Right kidney (tissue), 1 donor: ENCODE measurements at regions not wholly inside any gene's neighbourhood (a gene's known extent, or its start where the extent isn't known, plus 50 kb on each side); places are given as distances from the start of the nearest gene placed in this dataset.
A peak's percentile ranks its signal among the peaks of the same experiment; 100 is the strongest.

Source experiments
- DNase-seq: peaks from one replicate; pipeline ENCODE4 v3.0.0-alpha.2; 2016

DNA sequence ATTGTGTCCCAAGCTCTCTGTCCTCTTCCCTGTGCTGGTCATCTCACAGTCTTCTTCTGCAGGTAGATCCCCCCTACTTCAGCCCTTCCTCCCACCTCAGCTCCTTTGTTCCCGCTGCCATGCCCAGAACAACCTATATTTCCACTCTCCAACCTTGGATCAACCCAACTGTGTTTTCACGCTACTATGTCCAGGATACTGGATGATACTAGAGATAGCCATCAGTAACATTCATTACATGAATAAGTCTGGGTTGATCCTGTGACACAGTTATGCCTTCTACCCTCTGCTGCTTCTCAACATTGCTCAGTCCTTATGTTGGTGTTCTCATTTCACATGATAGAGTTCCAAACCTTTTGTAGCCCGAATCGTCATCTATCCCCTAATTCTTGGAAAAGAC, 286.4 kb downstream of the ZEB1 start:
- no peak for DNase-seq

DNA sequence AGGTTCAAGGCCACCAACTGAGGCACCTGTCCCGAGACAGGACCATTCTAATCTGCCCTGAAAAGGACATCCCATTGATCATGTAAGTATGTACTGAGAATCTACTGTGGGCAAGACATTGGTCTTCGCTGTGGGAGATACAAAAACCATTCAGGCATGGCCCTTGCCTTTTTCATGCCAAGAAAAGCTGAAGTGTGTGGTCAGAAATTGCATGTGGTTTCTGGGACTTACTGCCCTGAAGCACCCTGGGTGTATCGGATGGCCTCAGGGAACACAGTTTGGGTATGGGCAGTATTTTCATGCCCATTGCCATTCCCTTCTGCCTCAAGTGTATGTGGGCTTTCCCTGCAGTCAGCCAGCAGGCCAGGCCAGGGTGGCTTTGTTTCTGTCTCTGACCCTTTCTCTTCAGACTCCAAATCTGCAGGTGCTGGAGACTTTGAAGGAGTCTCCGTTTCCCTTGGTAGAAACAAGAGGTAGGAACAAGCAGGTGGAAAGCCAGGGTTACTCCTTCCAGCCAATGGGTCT, 285.7 kb downstream of the ZEB1 start:
- no peak for DNase-seq

DNA sequence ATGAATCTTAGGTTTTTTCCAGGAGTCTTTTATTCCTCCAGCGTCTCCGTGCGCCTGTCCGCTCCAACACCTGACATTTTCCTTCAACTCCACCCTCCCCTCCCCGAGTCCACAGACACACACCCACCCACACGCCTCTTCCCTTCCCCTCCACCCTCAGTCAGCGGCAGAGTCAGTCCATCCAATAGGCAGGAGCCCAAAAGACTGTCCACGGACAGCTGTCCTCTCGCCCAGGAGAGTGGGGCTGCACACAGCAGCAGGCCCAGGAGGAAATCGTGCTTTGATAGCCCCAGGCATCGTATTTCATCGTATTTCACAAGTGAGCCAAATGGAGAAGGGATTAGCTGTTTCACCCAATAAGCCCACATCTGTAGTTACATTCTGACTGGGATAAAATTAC, 285.1 kb downstream of the ZEB1 start:
- no peak for DNase-seq

DNA sequence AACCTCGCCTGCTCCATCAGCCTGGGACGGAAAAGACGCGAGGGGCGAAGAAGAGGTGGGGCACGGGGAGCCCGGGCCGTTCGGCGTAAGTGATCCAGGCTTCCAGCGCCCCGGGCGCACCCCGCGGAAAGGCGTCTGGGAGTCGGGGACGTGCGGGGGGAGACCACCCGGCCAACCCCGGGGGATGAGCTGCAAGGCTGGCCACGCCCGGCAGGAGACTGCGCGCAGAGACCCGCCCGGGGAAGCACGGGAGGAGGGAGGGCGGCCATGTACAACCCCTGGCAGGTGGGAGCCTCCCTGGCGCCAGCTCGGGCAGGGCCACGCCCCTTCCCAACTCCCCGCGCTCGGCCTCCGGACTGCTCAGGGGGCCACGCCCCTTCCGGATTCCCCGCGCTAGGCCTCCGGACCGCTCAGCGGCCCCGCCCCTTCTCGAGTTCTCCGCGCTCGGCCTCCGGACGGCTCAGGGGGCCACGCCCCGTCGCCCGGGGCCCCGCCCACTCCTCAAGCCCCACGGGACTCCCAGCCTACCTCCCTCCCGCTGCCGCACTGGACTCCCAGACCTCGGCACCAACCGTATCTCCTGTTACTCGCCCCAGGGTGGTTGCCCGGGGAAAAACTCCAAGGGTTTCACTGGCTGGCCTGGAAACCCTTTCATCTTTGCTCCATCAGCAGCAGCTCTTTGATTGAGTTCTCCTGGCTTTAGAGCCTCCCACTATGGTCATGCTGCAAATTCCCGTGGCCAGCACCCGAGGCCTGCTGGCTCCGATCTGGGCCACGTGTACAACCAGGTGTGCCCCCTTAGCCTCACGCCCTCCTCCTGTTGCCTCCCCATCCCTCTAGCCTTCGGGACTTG, 284.4 kb downstream of the ZEB1 start:
- DNase-seq = peak; percentile 97

DNA sequence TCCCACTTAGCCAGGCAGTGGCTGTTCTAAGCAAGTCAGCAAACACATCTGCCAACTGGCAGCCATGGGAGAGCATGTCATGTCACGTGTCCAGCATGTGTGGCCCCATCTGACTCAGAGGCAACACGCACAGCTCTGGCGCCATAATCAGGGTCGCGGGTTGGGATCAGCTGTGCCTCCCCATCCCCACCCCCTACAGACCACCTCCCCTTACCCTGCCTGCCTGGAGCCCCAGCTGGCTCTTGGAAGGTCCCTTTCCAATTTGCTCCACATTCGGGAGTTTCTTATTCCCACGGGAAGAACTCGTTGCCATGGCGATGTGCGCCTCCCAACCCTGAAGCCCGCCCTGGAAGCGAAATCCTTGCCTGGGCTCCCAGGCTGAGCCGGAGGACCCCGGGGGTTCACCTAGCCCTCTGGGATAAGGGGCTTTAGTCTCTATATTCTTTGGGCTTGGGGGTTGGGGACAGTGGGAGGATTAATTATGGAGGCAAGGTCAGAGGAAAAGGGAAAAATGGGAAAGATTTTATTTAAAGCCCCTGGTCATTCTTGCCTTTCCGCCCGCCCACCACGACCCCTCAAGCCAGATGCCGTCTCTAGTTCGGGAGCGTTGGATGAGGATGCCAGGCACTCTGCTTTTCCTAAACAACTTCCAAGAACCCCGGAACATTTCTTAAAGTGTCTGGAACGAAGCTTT, 283.7 kb downstream of the ZEB1 start:
- no peak for DNase-seq

DNA sequence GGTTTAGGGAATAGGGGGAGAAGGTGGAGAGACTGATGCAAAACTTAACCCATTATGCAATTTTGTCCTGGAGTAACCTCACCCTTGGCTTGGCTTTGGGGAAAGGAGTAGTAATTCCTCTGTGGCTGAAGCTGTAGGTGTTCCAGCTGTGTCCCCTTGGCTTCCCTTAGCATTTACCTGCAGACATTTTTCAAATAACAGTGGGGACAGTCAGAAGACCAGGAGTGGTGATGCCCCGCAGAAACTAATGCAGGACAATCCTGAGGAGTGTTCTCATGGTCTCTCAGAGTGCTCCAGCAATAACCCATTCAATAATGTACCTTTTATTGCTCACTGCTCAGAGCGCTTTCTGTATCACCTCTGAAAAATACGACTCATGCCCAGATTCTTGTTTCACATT, 282.1 kb downstream of the ZEB1 start:
- no peak for DNase-seq

DNA sequence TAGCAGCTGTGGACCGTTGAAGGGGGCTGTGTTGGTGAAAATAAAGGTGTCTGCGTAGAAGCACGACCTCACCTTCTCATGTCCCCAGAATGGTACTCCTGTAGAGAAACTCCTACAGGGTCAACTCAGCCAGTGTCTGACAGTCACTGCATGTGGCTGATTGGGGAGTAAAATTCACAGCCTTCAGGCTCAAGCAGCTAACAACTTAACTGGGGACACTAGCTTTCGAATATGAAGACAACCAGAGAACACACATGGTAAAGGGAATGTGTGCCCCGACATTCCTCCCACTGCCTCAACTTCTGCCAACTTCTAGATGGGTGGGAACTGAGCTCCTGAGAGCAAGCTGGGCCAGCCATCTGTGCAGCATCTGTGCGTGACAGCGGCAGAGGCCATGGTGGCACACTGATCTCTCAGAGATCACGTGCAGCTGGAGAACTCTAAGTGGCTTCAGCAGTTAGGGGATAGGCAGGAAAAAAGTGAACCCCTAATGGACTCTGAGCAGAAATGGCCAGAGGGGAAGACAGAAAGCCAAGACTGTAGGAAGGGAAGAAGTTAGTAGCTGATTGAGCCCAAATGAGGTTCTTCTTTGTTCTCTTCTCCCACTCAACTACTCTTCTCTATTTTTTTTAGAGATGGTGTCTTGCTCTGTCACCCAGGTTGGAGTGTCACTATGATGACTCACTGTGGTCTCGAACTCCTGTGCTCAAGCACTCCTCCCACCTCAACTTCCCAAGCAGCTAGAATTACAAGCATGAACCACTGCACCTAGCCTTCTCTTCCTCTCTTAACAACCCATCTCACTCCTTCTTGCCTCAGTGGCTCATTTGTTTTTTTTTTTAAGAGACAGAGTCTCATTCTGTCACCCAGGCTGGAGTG, 280.8 kb downstream of the ZEB1 start:
- DNase-seq = no peak

DNA sequence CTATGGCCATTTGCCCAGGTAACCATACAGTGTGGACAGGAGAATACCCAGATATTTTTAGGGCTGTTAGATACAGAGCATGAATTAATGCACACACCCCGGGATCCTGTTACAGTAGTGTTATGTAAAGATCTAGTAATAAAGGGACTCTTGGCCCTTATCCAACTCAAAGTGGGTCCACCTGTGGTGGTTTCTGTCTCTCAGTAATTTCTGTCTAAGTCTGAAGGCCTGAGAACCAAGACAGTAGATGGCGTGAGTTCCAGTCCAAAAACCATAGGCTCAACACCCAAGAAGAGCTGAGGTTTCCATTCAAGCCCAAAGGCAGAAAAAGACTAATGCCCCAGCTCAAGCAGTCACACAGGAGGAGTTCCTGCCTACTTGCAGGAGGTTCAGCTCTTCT, 277.7 kb downstream of the ZEB1 start:
- no peak for DNase-seq

DNA sequence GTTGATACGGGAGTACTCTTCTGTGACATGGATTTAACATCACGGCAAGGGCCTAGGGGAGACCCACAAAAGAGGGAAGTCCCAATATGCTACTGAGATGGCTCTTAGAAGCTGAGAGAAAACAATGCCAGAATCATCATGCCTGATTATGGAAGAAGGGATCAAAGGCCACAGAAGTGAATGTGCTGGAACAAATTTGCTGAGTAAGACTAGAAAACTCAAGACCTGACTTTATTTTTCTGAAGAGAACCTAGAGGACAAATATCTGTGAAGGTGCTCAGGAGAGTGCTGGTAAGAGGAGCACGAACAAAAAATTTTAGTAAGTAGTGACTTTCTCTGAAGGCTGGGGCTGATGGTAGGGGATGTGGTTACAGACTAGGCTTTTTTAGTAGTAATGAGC, 277.0 kb downstream of the ZEB1 start:
- no peak for DNase-seq

DNA sequence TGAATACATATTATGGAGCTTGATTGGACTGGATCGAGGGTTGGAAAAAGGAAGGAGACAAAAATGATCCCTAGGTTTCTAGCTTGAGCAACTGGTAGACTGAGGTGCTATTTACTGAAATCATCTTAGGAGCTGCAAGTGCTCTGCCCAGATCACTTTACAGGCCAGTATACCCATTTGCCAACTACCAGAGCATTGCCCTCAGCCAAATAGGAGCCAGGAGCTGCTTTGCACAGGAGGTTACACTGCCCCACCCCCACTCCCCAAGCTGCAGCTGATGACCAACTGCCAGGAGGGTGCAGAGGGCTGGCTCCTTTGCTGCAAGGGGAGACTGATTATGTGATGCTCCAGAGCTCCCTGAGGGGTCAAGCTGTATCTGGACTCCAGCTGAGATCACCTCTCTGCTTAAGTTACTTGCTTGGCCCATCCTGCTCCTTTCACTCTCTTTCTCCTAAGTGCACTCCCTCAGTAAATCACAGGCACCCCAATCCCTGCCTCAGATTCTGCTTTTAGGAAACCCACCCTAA, 275.4 kb downstream of the ZEB1 start:
- DNase-seq = no peak

DNA sequence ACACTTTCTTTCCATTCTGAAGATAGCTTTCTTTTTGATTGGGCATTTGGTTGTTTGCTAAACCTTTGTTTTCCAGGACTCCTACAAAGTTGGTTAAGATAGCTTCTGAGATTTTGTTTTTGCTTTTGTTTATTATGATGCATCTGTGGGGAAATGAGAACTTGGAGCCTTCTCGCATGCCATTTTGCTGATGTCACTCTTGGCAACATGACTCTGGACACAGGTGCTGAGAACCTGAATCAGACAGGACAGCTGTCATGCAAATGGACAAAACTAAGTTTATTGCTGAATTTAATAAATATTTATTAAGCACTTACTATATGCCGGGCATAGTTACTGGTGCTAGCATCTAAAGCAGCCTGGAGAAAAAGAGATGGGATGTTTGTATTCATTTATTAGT, 274.1 kb downstream of the ZEB1 start:
- no peak for DNase-seq

DNA sequence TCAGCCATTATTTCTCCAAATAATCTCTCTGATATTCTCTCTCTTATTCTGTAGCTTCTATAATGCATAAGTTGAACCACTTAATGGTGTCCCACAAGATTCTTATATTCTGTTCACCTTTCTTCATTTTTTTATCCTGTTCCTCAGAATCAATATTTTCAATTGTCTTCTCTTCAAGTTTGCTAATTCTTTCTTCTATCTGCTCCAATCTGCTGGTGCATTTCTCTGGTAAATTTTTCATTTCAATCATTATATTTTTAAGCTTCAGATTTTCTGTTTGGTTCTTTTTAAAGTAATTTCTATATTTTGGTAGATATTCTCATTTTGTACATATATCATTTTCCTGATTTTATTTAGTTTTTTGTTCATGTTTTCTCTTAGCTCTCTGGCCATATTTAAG, 272.6 kb downstream of the ZEB1 start:
- no peak for DNase-seq

DNA sequence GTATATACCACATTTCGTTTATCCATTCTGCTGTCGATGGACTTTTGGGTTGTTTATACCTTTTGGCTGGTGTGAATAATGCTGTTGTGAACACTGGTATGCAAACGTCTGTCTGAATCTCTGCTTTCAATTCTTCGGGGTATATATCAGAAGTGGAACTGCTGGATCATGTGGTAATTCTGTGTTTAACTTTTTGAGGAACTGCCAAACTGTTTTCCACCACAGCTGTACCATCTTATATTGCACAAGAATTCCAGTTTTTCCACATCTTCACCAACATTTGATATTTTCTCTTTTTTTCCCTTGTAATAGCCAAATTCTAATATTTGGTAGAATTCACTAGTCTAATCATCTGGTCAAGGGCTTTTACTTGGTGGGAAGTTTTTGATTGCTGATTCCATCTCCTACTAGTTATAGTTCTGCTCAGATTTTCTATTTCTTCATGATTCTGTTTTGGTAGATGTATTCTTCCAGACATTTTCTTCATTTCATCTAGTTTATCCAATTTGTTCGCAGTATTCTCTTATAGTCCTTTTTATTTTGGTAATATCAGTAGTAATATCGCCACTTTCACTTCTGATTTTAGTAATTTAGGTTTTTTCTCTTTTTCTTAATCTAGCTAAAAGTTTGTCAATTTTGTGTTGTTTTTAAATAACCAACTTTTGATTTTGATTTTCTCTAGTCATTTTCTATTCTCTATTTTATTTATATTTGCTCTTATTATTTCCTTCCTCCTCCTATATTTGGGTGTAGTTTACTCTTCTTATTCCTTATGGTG, 271.2 kb downstream of the ZEB1 start:
- DNase-seq = no peak

DNA sequence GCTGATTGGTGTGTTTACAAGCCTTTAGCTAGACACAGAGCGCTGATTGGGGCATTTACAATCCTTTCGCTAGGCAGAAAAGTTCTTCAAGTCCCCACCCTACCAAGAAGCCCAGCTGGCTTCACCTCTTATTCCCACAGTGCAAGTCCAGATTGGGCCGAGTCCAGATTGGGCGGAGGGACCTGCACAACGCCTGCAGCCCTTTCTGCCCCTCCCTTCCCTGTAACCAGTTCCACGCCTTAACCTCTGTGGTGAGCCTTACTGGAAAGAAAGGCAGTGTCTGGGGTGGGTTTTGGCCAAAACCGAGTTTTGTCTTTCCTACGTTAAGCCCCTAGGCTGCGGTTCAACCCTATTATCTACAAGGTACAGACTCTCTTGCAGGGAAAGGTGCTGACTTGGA, 268.7 kb downstream of the ZEB1 start:
- DNase-seq = no peak

DNA sequence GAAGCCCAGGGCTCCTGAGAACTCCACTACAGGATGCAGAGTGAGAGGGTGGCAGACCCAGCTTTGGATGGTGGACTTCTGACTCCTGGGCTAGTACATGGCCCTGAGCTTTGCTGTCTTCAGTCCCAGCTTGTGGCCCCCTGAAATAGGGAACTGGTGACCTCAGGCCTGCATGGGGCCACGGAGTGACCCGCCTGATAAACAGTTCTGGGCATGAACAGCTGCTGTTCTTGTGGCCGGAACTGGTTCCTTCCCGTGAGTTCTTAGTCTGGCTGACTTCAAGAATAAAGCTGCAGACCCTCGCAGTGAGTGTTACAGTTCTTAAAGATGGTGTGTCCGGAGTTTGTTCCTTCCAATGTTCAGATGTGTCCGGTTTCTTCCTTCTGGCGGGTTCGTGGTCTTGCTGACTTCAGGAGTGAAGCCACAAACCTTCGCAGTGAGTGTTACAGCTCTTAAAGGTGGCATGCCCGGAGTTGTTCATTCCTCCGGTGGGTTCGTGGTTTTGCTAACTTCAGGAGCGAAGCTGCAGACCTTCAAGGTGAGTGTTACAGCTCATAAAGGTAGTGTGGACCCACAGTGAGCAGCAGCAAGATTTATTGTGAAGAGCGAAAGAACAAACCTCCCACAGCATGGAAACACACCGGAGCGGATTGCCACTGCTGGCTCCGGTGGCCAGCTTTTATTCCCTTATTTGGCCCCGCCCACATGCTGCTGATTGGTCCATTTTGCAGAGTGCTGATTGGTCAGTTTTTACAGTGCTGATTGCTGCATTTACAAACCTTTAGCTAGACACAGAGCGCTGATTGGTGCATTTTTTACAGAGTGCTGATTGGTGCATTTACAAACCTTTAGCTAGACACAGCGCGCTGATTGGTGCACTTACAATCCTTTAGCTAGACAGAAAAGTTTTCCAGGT, 268.0 kb downstream of the ZEB1 start:
- DNase-seq = no peak

DNA sequence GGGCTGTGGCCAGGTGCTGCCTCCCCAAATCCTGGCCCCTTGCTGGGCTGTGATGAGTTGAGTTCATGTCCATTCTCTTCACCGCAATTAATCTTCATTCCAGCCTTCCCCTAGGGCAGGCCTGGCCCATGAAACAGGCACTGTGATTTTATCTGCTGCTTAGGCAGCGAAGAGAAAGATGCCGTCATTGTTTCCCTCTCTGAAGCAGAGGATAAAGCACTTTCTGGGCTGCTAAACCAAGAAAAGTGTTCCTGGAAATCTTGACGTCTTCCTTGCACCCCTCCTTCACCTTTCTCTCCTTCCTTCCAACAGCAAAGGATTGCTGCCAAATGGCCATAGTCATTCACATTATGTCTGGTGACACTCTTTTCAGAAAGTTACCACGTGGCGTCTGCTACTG, 265.9 kb downstream of the ZEB1 start:
- DNase-seq = no peak

DNA sequence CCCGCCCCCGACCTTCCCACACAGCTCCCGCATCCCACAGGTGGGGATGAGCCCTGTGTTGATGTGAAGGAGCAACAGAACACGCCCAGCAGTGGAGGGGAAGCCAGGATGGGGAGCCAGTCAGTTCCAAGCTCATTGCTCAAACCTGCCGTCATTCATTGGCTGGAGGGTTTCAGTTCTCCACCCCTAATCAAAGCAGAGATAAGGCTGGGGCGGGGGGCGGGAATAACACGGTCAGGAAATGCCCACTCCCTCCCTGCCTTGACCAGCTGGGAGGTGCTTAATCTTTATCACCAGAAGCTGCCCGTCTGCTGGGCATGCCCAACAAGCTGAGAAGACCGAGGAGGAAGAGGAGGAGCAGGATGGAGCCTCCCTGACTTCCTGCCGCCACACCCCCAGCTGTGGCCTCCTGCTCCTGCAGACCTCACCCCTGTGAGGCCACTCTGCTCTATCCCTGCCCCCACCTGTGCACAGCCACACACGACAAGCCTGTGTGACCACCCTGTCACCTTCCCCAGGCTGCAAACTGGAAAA, 265.1 kb downstream of the ZEB1 start:
- DNase-seq = no peak

DNA sequence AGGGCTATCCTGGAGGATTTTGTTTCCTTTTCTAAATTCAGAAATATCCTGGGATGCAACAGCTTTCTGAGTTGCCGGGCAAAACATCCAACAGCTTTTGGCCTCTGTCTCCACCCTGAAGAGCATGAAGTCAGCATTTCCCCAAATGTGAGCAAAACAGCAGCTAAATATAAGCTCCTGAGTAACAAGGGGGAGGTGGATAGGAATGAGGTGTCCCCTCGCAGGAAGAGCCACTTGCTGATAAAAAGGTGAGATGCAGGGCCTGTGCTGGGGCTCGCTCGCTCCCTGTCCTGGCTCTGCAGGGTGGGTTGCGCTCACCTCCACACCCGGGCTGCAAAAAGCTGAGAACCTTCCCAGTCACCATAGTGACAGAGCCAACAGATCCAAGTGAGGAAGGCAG, 264.3 kb downstream of the ZEB1 start:
- DNase-seq = no peak

DNA sequence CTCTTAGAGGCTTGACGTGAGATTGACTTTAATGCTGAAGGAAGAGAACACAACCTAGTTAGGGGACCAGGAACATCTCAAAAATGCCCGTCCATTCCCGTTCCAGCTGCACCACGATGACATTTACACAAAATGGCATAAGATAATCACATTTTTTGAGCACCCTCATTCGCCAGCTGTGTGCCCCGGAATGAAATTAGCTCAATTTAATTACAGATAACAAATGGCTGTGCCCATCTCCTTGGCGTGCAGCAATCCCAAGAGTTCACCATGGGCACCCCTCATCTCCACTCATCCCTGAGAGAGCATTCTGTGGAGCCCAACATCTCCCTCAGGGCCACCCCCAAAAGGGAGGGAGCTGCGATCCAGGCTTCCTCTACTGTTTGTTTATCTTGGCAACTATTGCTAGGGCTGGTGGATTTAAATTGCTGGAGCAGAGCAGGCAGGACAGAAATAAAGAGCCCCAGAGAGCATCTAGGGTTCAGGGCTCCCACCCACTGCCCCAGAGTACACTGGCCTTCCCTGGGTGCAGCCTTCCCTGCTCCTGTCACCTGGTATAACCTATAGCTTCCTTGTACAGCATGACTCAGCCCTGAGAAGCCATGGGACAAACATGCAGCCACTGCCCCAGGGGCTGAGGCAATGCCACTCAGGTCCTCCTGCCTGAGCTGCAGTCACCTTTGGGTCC, 263.5 kb downstream of the ZEB1 start:
- DNase-seq = peak; percentile 31
